Naive B cell (primary cell): ENCODE measurements at regions not wholly inside any gene's neighbourhood (a gene's known extent, or its start where the extent isn't known, plus 50 kb on each side); places are given as distances from the start of the nearest gene placed in this dataset.

Source experiments
- ATAC-seq, 2 donors: fragments of 150-1000 bp; cut with Tn5 transposase; 2 replicates each; pipeline ENCODE4 v1.10.0; 2021; ENCODE audit warnings: low read depth in 2 of 2, mild to moderate bottlenecking in 2 of 2, moderate library complexity in 2 of 2
- DNase-seq: peaks from one replicate; pipeline ENCODE4 v3.0.0; 2022
- H3K27ac Mint-ChIP-seq, 6 donors: one replicate each; pipeline ENCODE4 v1.8.0; 2020 to 2022; ENCODE audit warnings: mild to moderate bottlenecking in 6 of 6, mixed read lengths in 6 of 6, moderate library complexity in 5 of 6, inconsistent platforms in 2 of 6
- H3K27me3 Mint-ChIP-seq, 3 donors: one replicate each; pipeline ENCODE4 v1.8.0; 2021 to 2022; ENCODE audit warnings: mixed read lengths in 3 of 3, mild to moderate bottlenecking in 1 of 3
- H3K36me3 Mint-ChIP-seq, 2 donors: one replicate each; pipeline ENCODE4 v1.8.0; 2020 to 2022; ENCODE audit warnings: mixed read lengths in 2 of 2, inconsistent platforms in 1 of 2, mild to moderate bottlenecking in 1 of 2
- H3K4me1 Mint-ChIP-seq, 3 donors: one replicate each; pipeline ENCODE4 v1.8.0; 2020 to 2022; ENCODE audit warnings: mixed read lengths in 3 of 3, inconsistent platforms in 1 of 3, mild to moderate bottlenecking in 1 of 3, moderate library complexity in 1 of 3
- H3K4me3 Mint-ChIP-seq, 8 donors: one replicate each; pipeline ENCODE4 v1.8.0; 2020 to 2022; ENCODE audit warnings: mild to moderate bottlenecking in 8 of 8, mixed read lengths in 8 of 8, moderate library complexity in 8 of 8, inconsistent platforms in 2 of 8
- H3K9me3 Mint-ChIP-seq, 7 donors: one replicate each; pipeline ENCODE4 v1.8.0; 2020 to 2022; ENCODE audit warnings: mixed read lengths in 7 of 7, mild to moderate bottlenecking in 5 of 7, inconsistent platforms in 2 of 7, moderate library complexity in 1 of 7

DNA sequence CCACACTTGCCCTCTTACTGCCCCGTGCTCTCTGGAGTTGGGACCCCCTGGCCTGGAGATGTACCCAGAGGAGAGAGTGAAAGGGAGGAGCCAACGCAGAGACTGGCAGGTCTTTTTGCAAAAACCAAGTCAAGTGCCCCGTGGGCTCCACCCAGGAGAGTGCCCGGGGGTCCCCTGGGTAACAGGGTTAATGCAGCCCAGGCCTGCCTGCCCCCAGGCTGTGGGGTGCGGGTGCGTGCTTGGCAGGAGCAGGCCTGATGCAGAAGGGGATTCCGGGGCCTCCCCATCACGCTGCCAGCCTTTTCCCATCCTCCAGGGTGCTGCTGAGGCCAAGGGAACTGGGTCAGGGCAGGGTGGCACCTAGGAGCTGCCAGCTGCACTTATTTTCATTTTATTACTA lies 184.4 kb downstream of the ERMARD start:
- no peak overlapping the region for H3K4me3 Mint-ChIP-seq
- no peak overlapping the region for H3K27ac Mint-ChIP-seq
- H3K36me3 Mint-ChIP-seq: no peaks in the 10 kb centered on the region
- no peaks in the 10 kb centered on the region for H3K4me1 Mint-ChIP-seq
- H3K9me3 Mint-ChIP-seq: peaks cover 0 to 2% (median 0%) of the 10 kb centered on the region in 7 donors
- ATAC-seq (no peak), DNase-seq (no peak)
- peaks cover 9 to 34% (median 22%) of the 10 kb centered on the region in 3 donors for H3K27me3 Mint-ChIP-seq

- Mint-ChIP-seq H3K27me3 (peaks cover 9 to 30% (median 21%) of the 10 kb centered on the region in 3 donors), H3K27ac (no peak overlapping the region), H3K4me3 (no peak overlapping the region), H3K9me3 (peaks cover 0 to 2% (median 0%) of the 10 kb centered on the region in 7 donors), H3K36me3 (no peaks in the 10 kb centered on the region), H3K4me1 (no peaks in the 10 kb centered on the region)
- ATAC-seq (no peak), DNase-seq (no peak)
Observed at GRCh38 chr6:169935348-169935718, 183.9 kb downstream of the ERMARD start.

GRCh38 chr6:169934699-169935347 lies 183.4 kb downstream of the ERMARD start:
- no peak for DNase-seq
- Mint-ChIP-seq H3K4me3 (no peak overlapping the region), H3K4me1 (no peaks in the 10 kb centered on the region), H3K27ac (no peak overlapping the region), H3K36me3 (no peaks in the 10 kb centered on the region), H3K9me3 (peaks cover 0 to 2% (median 0%) of the 10 kb centered on the region in 7 donors), H3K27me3 (peaks cover 9 to 30% (median 21%) of the 10 kb centered on the region in 3 donors)
- no peak for ATAC-seq

GRCh38 chr6:169933839-169934698 lies 182.6 kb downstream of the ERMARD start:
- ATAC-seq: no peak
- no peak overlapping the region for H3K27ac Mint-ChIP-seq

DNA sequence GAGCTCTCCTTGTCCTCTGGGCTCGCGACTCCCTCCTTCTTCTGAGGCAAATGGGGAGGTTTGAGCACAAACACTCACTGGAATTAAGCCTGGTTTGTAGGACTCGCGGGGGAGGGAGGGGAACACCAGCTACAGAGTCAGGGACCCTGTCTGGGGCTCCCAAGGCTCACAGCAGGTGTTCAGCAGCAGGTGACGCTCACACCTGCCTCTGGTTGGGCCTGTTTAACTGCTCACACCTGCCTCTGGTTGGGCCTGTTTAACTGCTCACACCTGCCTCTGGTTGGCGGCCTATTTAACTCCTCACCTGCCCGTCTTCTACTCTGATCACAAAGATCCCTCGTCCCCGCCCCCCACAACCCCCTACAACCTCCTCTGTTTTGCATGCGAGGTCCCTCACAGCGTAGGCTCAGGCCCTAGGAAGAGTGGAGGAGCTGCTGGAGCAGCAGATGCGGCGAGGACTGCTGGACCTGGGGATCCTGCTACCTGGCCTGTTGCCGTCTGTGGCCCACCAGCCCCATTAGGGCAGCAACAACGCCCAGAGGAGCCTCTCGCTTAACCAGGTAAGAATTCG lies 181.9 kb downstream of the ERMARD start:
- no peak overlapping the region for H3K27ac Mint-ChIP-seq
- peaks cover 0 to 10% of the 10 kb centered on the region in 2 donors for H3K36me3 Mint-ChIP-seq
- ATAC-seq: no peak
- no peak overlapping the region for H3K4me3 Mint-ChIP-seq
- H3K27me3 Mint-ChIP-seq: peaks cover 0 to 29% (median 25%) of the 10 kb centered on the region in 3 donors
- peaks cover 0 to 11% (median 3%) of the 10 kb centered on the region in 7 donors for H3K9me3 Mint-ChIP-seq
- no peak for DNase-seq
- no peaks in the 10 kb centered on the region for H3K4me1 Mint-ChIP-seq

More at GRCh38 chr6:169933839-169934698, 182.6 kb downstream of the ERMARD start:
- H3K9me3 Mint-ChIP-seq: peaks cover 0 to 7% (median 0%) of the 10 kb centered on the region in 7 donors
- H3K36me3 Mint-ChIP-seq: peaks cover 0 to 4% of the 10 kb centered on the region in 2 donors
- no peaks in the 10 kb centered on the region for H3K4me1 Mint-ChIP-seq
- DNase-seq: no peak
- peaks cover 4 to 29% (median 25%) of the 10 kb centered on the region in 3 donors for H3K27me3 Mint-ChIP-seq
- no peak overlapping the region for H3K4me3 Mint-ChIP-seq

DNA sequence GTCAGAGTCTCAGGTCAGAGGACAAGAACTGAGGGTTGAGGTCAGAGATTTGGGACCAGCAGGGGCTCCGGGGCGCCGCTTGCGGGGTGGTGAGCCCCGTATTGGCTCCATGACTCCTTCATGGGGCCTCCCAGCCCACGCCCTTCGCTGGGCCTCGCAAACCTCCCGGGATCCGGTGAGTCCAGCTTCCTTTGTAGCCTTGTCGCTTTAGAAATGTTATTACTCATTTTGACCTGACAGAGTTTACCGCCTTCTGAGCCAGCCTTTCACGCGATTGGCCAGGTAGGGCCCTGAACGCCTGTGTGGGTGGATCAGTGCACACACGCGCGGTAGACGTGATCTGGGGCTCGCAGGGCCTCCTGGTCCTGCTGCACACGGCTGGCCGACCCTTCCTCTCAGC lies 181.1 kb downstream of the ERMARD start:
- H3K27me3 Mint-ChIP-seq: peaks cover 0 to 22% (median 18%) of the 10 kb centered on the region in 3 donors
- no peaks in the 10 kb centered on the region for H3K4me1 Mint-ChIP-seq
- no peak for DNase-seq
- H3K9me3 Mint-ChIP-seq: peaks cover 0 to 11% (median 3%) of the 10 kb centered on the region in 7 donors
- peaks cover 0 to 10% of the 10 kb centered on the region in 2 donors for H3K36me3 Mint-ChIP-seq
- no peak for ATAC-seq
- H3K4me3 Mint-ChIP-seq: no peak overlapping the region
- no peak overlapping the region for H3K27ac Mint-ChIP-seq

DNA sequence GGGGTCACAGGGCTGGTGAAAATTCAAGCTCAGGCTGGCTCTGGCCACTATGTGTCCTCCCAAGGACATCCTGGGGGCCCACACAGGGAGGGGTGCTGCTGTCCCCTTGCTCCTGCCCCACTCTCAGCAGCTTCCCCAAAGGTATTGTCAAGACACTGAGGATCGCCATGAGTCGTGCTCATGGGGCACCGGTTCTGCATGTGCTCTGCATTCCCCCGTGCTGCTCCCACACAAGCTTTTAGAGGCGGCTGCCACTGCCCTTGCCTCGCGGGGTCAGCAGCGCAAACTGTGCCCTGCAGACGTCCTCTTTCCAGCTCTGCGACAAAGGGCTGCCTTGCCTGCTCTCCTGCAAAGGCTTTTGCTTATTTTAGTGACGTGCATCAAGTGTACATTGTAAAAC lies 179.8 kb downstream of the ERMARD start:
- no peak overlapping the region for H3K27ac Mint-ChIP-seq
- H3K9me3 Mint-ChIP-seq: peaks cover 0 to 11% (median 3%) of the 10 kb centered on the region in 7 donors
- H3K4me3 Mint-ChIP-seq: no peak overlapping the region
- DNase-seq: no peak
- H3K36me3 Mint-ChIP-seq: peaks cover 0 to 10% of the 10 kb centered on the region in 2 donors
- H3K4me1 Mint-ChIP-seq: no peaks in the 10 kb centered on the region
- ATAC-seq: no peak
- H3K27me3 Mint-ChIP-seq: peaks cover 0 to 22% (median 16%) of the 10 kb centered on the region in 3 donors

- H3K36me3 Mint-ChIP-seq: peaks cover 0 to 10% of the 10 kb centered on the region in 2 donors
- H3K4me1 Mint-ChIP-seq: no peaks in the 10 kb centered on the region
- H3K27ac Mint-ChIP-seq: no peak overlapping the region
- H3K27me3 Mint-ChIP-seq: peaks cover 0 to 24% (median 12%) of the 10 kb centered on the region in 3 donors
- DNase-seq (no peak), ATAC-seq (no peak)
- no peak overlapping the region for H3K4me3 Mint-ChIP-seq
- peaks cover 0 to 13% (median 3%) of the 10 kb centered on the region in 7 donors for H3K9me3 Mint-ChIP-seq
Observed at GRCh38 chr6:169930799-169931198, 179.4 kb downstream of the ERMARD start.

DNA sequence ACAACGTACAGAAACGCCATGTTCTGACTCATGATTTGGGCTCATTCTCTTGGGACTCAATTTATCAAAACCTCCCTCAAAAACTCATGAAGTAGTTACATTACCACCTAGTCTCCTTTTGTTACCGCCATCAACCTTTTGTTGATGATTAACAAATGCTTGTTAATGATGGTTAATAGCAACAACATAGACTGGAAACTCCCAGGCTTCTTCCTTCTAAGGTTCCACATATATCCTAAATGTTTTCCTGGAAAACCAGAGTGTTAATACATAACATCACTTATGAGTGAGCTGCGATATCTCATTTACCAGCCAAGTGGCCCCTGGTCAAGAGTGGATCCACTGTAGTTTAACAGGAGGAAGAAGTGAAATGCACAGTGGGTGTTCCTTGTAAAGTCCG lies 176.3 kb downstream of the ERMARD start:
- H3K4me3 Mint-ChIP-seq: no peak overlapping the region
- peaks cover 0 to 16% (median 3%) of the 10 kb centered on the region in 7 donors for H3K9me3 Mint-ChIP-seq
- no peak for DNase-seq
- ATAC-seq: no peak
- H3K27ac Mint-ChIP-seq: no peak overlapping the region
- no peaks in the 10 kb centered on the region for H3K4me1 Mint-ChIP-seq
- peaks cover 0 to 23% (median 8%) of the 10 kb centered on the region in 3 donors for H3K27me3 Mint-ChIP-seq
- peaks cover 0 to 10% of the 10 kb centered on the region in 2 donors for H3K36me3 Mint-ChIP-seq

DNA sequence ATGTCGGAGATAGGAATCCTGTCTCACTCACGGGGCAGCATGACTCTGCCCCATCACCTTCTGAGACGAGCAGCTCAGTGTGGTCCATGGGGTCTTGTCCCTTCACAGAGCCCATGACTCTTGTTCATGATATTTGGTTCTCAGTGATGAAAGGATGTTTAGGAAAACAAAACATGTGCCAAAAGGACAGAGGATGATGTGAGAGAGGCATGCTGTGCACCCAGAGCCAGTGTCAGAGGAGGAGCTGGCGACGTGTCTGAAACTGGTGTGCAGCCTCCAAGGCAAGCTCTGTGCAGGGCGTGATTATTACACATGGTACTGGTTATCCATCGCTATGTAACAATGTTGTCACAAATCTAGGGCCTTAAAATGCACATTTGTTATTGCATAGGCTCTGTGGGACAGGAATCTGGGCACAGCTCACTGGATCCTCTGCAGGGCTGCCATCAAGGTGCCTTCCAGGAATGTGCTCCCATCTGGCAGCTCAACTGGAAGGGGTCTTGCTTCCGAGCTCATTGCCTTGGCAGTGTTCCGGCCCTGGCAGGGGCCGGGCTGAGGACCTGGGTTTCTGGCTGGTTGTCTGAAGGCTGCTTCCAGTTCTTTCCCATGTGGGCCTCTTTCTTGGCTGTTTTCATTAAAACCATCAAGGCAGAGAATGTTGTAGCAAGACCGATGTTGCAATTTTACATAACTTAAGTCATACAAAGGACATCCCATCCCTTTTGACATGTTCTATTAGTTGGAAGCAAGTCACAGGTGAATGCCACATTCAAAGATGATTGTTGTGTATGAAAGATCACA lies 175.4 kb downstream of the ERMARD start:
- Mint-ChIP-seq H3K9me3 (peaks cover 0 to 16% (median 3%) of the 10 kb centered on the region in 7 donors), H3K4me3 (no peak overlapping the region), H3K36me3 (peaks cover 0 to 10% of the 10 kb centered on the region in 2 donors), H3K27ac (no peak overlapping the region), H3K27me3 (peaks cover 0 to 23% (median 8%) of the 10 kb centered on the region in 3 donors), H3K4me1 (no peaks in the 10 kb centered on the region)
- no peak for DNase-seq
- ATAC-seq: no peak

DNA sequence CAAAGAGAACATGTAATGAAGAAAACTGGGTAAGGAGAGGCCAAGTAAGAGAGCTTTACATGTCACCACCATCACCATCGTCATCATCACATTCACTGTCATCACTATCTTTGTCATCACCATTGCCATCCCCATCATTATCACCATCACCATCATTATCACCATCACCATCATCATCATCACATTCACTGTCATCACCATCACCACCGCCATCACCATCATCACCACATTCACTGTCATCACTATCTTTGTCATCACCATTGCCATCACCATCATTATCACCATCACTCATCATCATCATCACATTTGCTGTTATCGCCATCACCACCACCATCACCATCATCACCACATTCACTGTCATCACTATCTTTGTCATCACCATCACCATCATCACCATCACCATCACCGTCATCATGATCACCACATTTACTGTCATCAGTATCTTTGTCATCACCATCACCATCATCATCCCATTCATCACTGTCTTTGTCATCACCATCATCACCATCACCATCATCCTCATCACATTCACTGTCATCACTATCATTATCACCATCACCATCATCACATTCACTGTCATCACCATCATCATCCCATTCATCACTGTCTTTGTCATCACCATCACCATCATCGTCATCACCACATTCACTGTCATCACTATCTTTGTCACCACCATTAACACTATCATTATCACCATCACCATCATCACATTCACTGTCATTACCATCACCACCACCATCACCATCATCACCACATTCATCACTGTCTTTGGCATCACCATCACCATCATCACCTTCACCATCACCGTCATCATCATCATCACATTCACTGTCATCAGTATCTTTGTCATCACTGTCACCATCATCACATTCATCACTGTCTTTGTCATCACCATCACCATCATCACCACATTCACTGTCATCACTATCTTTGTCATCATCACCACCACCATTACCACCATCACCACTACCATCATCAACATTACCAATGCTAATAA lies 172.3 kb downstream of the ERMARD start:
- H3K4me3 Mint-ChIP-seq: no peak overlapping the region
- no peaks in the 10 kb centered on the region for H3K4me1 Mint-ChIP-seq

More for the DNA sequence above, 172.3 kb downstream of the ERMARD start:
- Mint-ChIP-seq H3K9me3 (peaks cover 0 to 6% (median under 1%) of the 10 kb centered on the region in 7 donors), H3K27me3 (peaks cover 0 to 12% (median 2%) of the 10 kb centered on the region in 3 donors), H3K27ac (no peak overlapping the region), H3K36me3 (peaks cover 0 to 3% of the 10 kb centered on the region in 2 donors)
- DNase-seq: no peak
- no peak for ATAC-seq
